ENCODE measurements at regions not wholly inside any gene's neighbourhood (a gene's known extent, or its start where the extent isn't known, plus 50 kb on each side); places are given as distances from the start of the nearest gene placed in this dataset.

GRCh38 chr5:107783551-107783950 is 112.8 kb upstream of the EFNA5 start:
- DNase-seq (ENCODE audit: extremely low read depth, low read depth) = no peak
- TF ChIP-seq CTCF (IDR thresholded peaks at IDR 0.05; ENCODE audit: low read depth, low read length, missing control alignments) = no peak
- H3K4me3 ChIP-seq (replicated peaks; ENCODE audit: low read depth, low read length) = no peak overlapping the region

- H3K4me3 ChIP-seq (replicated peaks; ENCODE audit: low read depth, low read length) = no peak overlapping the region
- no peak for DNase-seq (ENCODE audit: extremely low read depth, low read depth)
- TF ChIP-seq CTCF (IDR thresholded peaks at IDR 0.05; ENCODE audit: low read depth, low read length, missing control alignments) = no peak
These were observed 111.9 kb upstream of the EFNA5 start for GRCh38 chr5:107782561-107783169.

- H3K4me3 ChIP-seq (replicated peaks; ENCODE audit: low read depth, low read length) = no peak overlapping the region
- no peak for DNase-seq (ENCODE audit: extremely low read depth, low read depth)
- TF ChIP-seq CTCF (IDR thresholded peaks at IDR 0.05; ENCODE audit: low read depth, low read length, missing control alignments) = no peak
These were observed 110.7 kb upstream of the EFNA5 start for GRCh38 chr5:107781451-107781850.

- TF ChIP-seq CTCF (IDR thresholded peaks at IDR 0.05; ENCODE audit: low read depth, low read length, missing control alignments) = no peak
- no peak overlapping the region for H3K4me3 ChIP-seq (replicated peaks; ENCODE audit: low read depth, low read length)
- DNase-seq (ENCODE audit: extremely low read depth, low read depth) = no peak
These were observed 108.7 kb upstream of the EFNA5 start for GRCh38 chr5:107779437-107779836.

GRCh38 chr5:107778647-107779046 is 107.9 kb upstream of the EFNA5 start:
- no peak for TF ChIP-seq CTCF (IDR thresholded peaks at IDR 0.05; ENCODE audit: low read depth, low read length, missing control alignments)
- no peak for DNase-seq (ENCODE audit: extremely low read depth, low read depth)
- no peak overlapping the region for H3K4me3 ChIP-seq (replicated peaks; ENCODE audit: low read depth, low read length)

GRCh38 chr5:107776922-107777740 is 106.4 kb upstream of the EFNA5 start:
- no peak for TF ChIP-seq CTCF (IDR thresholded peaks at IDR 0.05; ENCODE audit: low read depth, low read length, missing control alignments)
- DNase-seq (ENCODE audit: extremely low read depth, low read depth) = no peak
- no peak overlapping the region for H3K4me3 ChIP-seq (replicated peaks; ENCODE audit: low read depth, low read length)

Data from HFF-Myc (cell line).